ENCODE measurements at regions not wholly inside any gene's neighbourhood (a gene's known extent, or its start where the extent isn't known, plus 50 kb on each side); places are given as distances from the start of the nearest gene placed in this dataset.
A peak's percentile ranks its signal among the peaks of the same experiment; 100 is the strongest.

GRCh38 chr12:27179400-27180214 lies 64.5 kb upstream of the STK38L start (continued):
- no peak for TF ChIP-seq BCLAF1 (IDR thresholded peaks at IDR 0.05)
- peak; percentile 60 for TF ChIP-seq IKZF1 (conservative IDR thresholded peaks at IDR 0.05)
- 0 out of 2 replicates have a peak, but pooled peaks have one; percentile 39 for TF ChIP-seq EZH2 (IDR thresholded peaks at IDR 0.05; ENCODE audit: borderline replicate concordance, control insufficient read depth, low read depth, low read length)
- peak; percentile 89 for TF ChIP-seq EED (IDR thresholded peaks at IDR 0.05; ENCODE audit: low read depth)
- no peak for TF ChIP-seq ZBTB4 (CRISPR knock-in tag; IDR thresholded peaks at IDR 0.05)
- no peak for TF ChIP-seq IRF3 (IDR thresholded peaks at IDR 0.05)
- peak; percentile 84 to 96 for TF ChIP-seq SRF (IDR thresholded peaks at IDR 0.05; ENCODE audit: low read depth in 2 of 2, low read length in 2 of 2)
- TF ChIP-seq PRDM15 (CRISPR knock-in tag; IDR thresholded peaks at IDR 0.05), result no peak
- peak; percentile 19; the same call in 1 of the 2 replicates for TF ChIP-seq SREBF1 (IDR thresholded peaks at IDR 0.05; ENCODE audit: low read length)
- TF ChIP-seq RB1 (IDR thresholded peaks at IDR 0.05; ENCODE audit: borderline replicate concordance), result no peak
- 0 out of 2 replicates have a peak, but pooled peaks have one; percentile 62 for TF ChIP-seq GABPA (IDR thresholded peaks at IDR 0.05; ENCODE audit: low read depth)
- peak; percentile 76; the same call in 1 of the 2 replicates for TF ChIP-seq STAT3 (IDR thresholded peaks at IDR 0.05; ENCODE audit: low read depth, low read length)
- no peak for TF ChIP-seq CBX3 (IDR thresholded peaks at IDR 0.05; ENCODE audit: borderline replicate concordance, low read depth)
- no peak for TF ChIP-seq CEBPZ (IDR thresholded peaks at IDR 0.05; ENCODE audit: low read depth, low read length)

Data from GM12878 (cell line).